Prostate gland (tissue), 2 donors: ENCODE measurements at regions not wholly inside any gene's neighbourhood (a gene's known extent, or its start where the extent isn't known, plus 50 kb on each side); places are given as distances from the start of the nearest gene placed in this dataset.

Experiments used
- DNase-seq: peaks from one replicate; pipeline ENCODE4 v3.0.0-alpha.2; 2019; ENCODE audit warnings: low spot score
- H3K27ac ChIP-seq, 2 donors: fragments of 200-600 bp; sonication (generic); 2 replicates each; pipeline ENCODE4 v1.5.1; 2017 to 2019
- H3K27me3 ChIP-seq: fragments of 200-600 bp; sonication (generic); replicated peaks from 2 replicates; pipeline ENCODE4 v1.5.1; 2019; ENCODE audit not compliant: insufficient read depth
- H3K36me3 ChIP-seq, 2 donors: fragments of 200-600 bp; sonication (generic); 1 replicate in 1 of 2; 2 replicates in 1 of 2; pipeline versions ENCODE4 v1.5.1 to v1.8.1; 2017 to 2019
- H3K4me1 ChIP-seq: fragments of 200-600 bp; sonication (generic); replicated peaks from 2 replicates; pipeline ENCODE4 v1.5.1; 2019
- H3K4me3 ChIP-seq, 2 donors: fragments of 200-600 bp; sonication (generic); 2 replicates each; pipeline ENCODE4 v1.5.1; 2017 to 2019
- H3K9me3 ChIP-seq: fragments of 200-600 bp; sonication (generic); 2 replicates; pipeline ENCODE4 v1.5.1; 2017
- CTCF ChIP-seq, 4 experiments: fragments of 200-600 bp in 2 of 4; fragments of 450-650 bp in 2 of 4; sonication (generic) in 2 of 4; IDR thresholded peaks; 1 replicate in 3 of 4; 2 replicates in 1 of 4; pipeline ENCODE4 v1.5.1; 2016 to 2019; ENCODE audit warnings: antibody characterized with exemption in 4 of 4, mild to moderate bottlenecking in 2 of 4, moderate library complexity in 2 of 4
- POLR2A ChIP-seq: fragments of 450-650 bp; IDR thresholded peaks from one replicate; pipeline ENCODE4 v1.6.1; 2016; ENCODE audit warnings: antibody characterized with exemption, mild to moderate bottlenecking
- POLR2AphosphoS5 ChIP-seq: sonication (generic); formaldehyde crosslinking; IDR thresholded peaks from one replicate; pipeline ENCODE4 v1.6.1; 2017; ENCODE audit warnings: antibody characterized with exemption
- WGBS: methylation state at CpG from one replicate; pipeline ENCODE4 v1.1.5; 2018; 5-methylcytosine and 5-hydroxymethylcytosine counted together
- intact Hi-C: fragments of 100-400 bp; cut with DNase I; formaldehyde crosslinking; loops from one replicate; pipeline ENCODE4 v1.14.2; 2022

- H3K4me3 ChIP-seq = no peak overlapping the region
- intact Hi-C loops = no loop called here
Measured at GRCh38 chr6:168390749-168391420, 50.1 kb upstream of the SMOC2 start.

More at GRCh38 chr6:168390749-168391420, 50.1 kb upstream of the SMOC2 start:
- DNase-seq = no peak
- Histone ChIP-seq H3K27ac (no peak overlapping the region), H3K9me3 (no peaks in the 10 kb centered on the region), H3K36me3 (no peaks in the 10 kb centered on the region), H3K4me1 (peaks cover 3% of the 10 kb centered on the region), H3K27me3 (no peaks in the 10 kb centered on the region)
- TF ChIP-seq POLR2A = no peak
- TF ChIP-seq POLR2AphosphoS5 = no peak
- no peak for TF ChIP-seq CTCF (IDR thresholded peaks at IDR 0.05)
- WGBS = 72% methylated on average over 17 of the region's 17 CpGs
